ENCODE measurements at regions not wholly inside any gene's neighbourhood (a gene's known extent, or its start where the extent isn't known, plus 50 kb on each side); places are given as distances from the start of the nearest gene placed in this dataset.

DNA sequence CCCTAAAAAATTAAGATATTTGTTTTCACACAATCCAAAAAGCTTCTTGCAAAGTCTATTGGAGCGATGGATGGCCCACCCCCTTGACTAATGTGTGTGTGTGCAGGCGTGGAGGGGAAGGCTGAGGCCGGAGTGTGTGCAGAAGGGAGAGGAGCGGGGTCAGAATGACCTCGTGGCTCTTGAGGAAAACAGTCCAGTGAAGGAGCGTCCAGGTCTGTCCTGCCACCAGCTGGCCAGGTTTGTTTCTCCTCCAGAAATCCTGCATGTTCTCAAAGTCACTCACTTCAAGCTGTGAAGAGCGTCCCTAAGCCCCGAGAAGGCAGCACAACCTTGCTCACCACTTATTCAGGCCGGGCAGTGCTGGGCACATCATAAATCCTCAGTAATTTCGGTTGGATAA, 69.5 kb upstream of the SSX2IP start:
- DNase-seq (ENCODE audit: low read depth, low spot score): no peak

DNA sequence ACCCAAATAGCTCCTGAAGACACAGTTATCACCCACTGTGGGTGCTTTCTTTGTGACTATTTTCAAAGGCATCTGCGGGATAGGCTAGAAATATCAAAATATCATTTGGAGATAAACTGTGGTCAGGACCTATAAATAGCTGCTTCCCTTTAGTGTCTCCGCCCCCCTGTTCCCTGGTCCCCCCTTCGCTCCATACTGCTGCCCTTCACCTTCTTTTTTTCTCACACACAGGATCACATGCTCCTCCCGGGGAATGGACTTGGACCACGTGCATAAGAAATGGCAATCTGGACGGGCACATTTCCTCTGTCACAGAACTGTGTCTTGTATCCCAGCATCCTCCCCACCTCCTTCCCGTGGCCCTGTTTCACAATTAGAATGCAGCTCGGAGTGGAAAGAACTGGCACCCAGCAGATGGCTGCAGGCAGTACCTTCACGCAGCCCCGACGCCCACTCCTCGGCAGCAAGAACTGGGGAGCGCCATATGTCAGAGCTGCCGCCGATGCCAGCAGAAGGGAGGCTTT, 68.8 kb upstream of the SSX2IP start:
- no peak for DNase-seq (ENCODE audit: low read depth, low spot score)
- no peak overlapping the region for H3K27ac ChIP-seq

More for the DNA sequence above, 69.5 kb upstream of the SSX2IP start:
- H3K27ac ChIP-seq: no peak overlapping the region

DNA sequence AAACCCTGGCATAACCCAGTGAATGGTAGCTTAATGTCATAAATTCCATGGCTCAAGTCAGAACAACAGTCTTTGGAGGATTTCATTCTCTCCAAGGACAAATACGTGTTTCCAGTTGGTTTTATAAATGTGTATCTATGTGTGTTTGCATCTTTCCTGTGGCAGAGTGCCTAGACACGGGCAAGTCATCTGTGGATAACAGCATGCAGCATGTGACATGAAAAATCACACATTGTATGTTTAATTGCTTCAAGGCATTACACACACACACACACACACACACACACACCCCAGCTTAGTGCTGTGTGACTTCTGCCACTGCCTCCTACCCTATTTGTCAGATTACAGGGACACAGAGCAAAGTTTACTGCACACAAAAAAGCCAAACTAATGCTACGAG, 68.2 kb upstream of the SSX2IP start:
- DNase-seq (ENCODE audit: low read depth, low spot score): no peak
- no peak overlapping the region for H3K27ac ChIP-seq

DNA sequence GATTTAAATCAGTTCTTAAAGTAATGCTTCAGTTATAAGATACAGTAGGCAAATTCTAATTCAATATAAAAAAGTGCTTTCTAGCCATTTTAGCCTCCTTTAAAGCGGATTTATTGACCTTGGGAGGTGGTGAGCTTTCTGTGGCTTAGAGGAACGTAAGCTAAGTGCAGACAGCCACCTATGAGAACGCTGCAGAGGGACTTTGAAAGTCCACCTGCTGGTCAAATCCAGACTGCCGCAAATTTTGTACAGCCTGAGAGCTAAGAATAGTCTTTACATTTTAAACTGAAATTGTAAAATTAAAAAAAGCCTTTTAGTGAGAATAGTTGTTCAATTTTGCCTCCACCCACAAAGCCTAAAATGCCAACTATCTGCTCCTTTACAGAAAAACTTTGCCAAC, 67.0 kb upstream of the SSX2IP start:
- no peak for DNase-seq (ENCODE audit: low read depth, low spot score)
- H3K27ac ChIP-seq: no peak overlapping the region

DNA sequence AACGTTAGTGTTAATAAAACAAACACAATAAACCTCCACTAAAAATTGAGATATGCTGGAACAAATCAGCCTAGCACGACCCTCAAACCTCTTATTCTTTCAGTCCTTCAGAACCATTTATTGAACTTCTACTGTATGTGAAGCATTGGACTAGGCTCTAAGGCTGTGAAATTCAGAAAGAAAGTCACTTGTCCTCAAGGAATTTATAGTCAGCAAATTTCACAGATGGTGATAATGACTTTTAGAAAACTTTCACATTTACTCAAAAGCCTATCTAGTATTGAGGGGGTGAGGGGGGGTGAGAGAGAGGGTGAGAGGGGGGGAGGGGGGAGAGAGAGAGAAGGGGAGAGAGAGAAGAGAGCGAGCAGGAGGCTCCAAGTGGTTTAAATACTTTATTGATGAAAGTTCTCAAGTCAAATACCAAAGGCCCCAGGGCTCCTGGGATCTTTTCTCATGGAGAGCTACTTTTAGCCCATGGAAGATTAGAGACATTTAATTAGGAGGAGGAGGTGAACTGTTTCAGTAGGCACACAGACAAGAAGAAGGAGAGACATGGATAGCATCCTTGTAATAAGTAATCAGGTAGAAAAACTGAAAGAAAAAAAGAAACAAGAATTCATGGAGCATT, 66.3 kb upstream of the SSX2IP start:
- DNase-seq (ENCODE audit: low read depth, low spot score): no peak
- no peak overlapping the region for H3K27ac ChIP-seq

DNA sequence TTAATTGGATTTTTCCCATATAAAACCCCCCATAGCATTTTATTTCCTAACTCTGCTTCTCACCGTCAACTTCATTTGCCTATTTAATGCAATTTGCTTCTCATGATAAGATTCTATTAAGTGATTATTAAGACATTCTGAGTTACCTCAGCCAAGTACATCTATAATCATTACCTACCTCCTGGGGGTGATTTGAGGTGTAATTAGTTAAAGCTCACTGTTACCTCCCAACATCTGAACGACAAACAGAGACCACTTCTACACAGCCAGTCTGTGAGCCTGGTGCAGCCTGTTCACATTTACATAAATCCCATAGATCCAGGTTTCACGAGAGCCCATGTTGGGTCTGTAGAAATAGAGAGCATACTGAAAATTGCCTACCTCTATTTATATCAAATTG, 65.7 kb upstream of the SSX2IP start:
- no peak for DNase-seq (ENCODE audit: low read depth, low spot score)
- H3K27ac ChIP-seq: no peak overlapping the region

DNA sequence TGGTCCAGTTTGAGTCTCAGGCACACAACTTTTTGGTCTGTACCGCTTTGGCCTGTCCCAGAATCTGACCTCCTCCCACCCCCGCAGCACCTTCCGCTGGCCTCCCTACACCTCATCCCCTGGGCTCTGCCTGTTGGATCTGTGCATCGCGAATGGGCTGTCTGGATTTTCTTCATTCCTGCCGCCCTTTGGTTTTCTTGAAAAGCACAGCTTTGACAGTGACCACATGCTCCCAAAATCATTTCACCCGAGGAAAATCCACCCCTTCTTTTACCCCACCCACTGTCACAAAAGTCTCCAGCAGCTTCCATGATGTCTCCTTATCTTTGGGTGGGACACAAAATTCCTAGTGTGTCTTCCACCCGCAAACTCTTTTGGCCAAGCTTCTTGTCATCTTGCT, 65.0 kb upstream of the SSX2IP start:
- no peak for DNase-seq (ENCODE audit: low read depth, low spot score)
- H3K27ac ChIP-seq: no peak overlapping the region

DNA sequence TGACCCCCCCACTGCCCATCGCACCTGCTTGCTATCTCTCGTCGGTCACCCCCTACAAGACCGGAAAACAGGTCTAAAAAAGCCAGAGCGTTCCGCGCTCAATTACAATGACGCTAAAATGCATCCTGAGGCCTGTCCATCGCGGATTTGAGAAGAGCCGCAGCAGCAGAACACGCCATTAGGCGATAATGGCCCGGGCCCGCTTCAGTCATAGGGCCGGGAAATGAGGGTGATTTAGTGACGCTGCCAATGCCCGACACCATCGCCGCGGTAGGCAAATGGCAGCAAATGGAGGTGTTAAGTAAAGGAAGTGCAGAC, 64.1 kb upstream of the SSX2IP start:
- no peak for DNase-seq (ENCODE audit: low read depth, low spot score)
- no peak overlapping the region for H3K27ac ChIP-seq

DNA sequence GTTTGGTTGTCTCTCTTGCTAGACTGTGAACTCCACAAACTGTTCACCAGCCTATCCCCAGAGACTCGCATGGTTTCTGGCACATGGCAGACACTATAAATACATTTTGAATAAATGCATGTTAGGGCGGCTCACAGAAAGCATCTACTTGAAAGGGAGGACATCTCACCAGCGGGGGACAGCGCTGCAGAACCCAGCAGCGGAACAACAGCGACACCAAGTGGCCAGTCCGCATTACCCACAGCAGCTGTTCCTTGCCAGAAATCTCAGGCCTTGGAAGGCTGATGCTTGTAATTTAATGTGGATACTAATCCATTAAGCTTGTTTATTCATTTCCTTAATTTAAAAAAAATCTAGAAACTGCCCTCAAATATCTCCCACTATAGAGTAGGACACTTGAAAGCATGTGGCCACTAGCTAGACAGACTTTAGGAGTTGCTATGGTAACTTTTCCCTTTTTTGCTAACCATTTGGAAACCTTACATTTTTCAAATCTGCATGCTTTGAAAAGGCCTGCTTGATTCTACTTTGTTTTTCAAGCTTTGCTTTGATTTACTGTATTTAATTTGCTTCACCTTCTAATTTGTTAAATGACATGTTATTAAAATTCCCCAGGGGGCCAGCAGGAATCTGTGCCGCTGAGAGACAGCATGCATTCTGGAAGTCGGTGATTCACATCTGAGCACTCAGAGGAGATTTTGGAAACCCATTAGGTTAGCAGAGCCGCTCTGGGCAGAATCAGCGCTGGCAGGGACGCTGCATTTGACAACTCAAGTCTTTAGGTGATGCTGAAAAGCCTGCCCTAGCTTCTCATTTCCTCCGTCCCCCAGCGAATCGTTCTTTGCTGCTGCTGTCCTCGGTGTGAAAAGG, 63.5 kb upstream of the SSX2IP start:
- DNase-seq (ENCODE audit: low read depth, low spot score): no peak
- H3K27ac ChIP-seq: no peak overlapping the region

DNA sequence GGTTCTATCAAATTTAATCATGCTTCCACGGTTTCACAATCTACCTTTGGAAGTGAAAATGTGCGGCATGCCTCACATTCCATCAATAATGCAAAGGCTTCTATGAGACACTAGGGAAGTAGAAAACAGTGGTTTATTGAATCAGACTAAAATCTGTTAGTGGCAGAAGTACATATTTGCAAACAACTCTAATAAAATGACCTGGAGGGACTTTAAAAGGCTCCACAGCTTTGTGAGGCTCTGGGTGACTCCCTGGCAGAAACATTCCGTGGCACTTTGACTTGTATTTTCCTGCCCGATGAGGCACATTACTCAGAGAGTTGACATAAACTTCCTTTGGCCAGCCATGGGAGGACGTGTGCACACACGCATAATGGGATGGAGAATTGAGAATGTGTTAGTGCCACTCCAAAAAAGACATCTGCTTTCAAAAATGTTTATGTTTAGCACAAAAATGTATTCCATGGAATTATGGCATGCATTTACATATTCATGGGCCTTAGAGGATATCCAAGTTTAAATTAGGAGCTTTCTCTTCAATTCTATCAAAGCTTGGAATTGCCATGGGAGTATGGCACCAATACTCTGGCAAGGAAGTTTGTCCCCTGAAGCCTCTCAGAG, 60.0 kb upstream of the SSX2IP start:
- DNase-seq (ENCODE audit: low read depth, low spot score): peak; percentile 64
- H3K27ac ChIP-seq: peak overlapping the region; percentile 74

DNA sequence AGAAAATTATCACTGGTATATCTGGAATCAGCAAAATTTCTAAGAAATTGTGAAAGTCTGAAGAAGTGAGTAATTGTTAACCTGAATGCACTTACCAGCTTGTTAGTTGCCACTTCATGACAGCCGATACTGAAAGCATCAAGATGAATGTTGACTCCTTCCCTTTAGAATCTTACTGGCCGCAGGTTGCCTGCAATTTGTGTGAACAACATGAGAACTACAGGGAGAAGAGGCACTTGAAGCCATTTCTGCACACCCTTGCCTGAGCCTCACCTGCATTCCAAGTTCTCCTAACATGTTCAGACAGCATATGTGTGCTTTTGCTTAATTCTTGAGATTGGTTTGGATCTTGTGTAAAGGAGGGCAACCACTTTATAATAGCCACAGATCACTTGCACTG, 59.2 kb upstream of the SSX2IP start:
- no peak for DNase-seq (ENCODE audit: low read depth, low spot score)
- peak overlapping the region; percentile 74 for H3K27ac ChIP-seq

DNA sequence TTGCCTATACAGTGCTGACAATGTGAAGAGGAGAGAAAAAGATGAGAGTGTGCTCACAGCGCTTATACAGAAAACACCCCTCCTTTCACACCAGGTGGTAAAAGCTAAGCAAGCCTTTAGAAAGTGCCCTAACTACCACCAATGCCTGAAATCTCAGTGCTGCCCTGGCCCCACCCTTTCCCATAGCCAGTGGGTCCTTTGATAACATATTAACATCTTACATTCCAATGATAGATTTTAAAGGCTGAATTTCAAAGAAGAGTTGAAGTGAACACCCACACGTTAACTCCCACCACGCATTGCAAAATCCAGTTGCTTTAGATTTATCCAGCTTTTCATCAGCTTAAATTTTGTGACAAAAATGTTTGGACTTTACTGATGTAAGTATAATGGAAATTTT, 58.1 kb upstream of the SSX2IP start:
- no peak overlapping the region for H3K27ac ChIP-seq
- DNase-seq (ENCODE audit: low read depth, low spot score): no peak

DNA sequence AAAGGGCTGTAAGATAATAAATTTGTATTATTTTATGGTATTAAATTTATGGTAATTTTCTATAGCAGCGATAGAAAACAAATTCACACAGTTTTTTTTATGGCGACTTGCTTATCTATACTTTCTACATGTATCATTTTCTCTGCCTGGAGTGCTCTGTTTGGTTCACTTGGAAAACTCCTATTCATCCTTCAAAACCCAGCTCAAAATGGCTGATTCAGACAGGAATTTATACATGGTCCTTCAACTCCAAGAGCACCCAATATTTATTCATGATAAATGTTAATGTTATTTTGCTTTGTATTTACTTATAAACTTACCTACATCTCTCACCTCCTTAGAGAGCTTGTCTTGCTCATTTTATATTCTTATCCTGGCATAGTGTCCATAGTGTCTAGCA, 55.6 kb upstream of the SSX2IP start:
- no peak for DNase-seq (ENCODE audit: low read depth, low spot score)
- H3K27ac ChIP-seq: no peak overlapping the region

DNA sequence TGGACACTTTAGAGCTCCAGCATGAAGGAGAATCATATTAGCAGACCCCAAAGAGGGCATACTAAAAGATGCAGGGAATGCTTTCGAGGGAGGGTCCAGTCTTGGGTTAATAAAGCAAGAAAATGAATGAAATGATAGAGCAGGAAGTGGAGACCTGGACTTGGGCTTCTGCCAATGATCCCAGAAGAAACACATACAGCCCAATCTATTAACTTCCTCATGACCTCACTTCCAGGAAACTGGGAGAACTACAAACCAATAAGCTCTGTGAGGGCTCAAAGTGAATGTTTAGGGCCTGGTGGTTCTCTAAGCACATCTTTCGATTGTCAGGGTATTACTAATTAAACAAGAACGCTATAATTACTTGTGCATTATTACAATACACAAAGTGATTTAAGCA, 53.6 kb upstream of the SSX2IP start:
- H3K27ac ChIP-seq: no peak overlapping the region
- no peak for DNase-seq (ENCODE audit: low read depth, low spot score)

DNA sequence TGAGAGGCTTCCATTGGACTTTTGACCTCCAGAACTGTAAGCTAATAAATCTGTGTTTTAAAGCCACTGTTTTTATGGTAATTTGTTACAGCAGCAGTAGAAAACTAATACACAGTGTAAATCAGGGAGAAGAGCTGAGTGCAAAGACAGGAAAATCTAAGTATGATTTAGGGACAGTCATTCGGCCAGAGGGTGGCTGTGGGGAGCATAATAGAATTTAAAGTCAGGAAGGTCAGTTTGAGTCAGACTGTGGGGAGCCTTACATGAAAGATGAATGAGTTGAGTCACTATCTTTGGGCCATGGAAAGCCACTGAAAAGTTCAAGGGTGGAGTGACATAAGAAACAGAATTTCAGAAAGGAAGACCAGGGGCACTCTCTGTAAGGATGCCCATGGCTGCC, 52.4 kb upstream of the SSX2IP start:
- DNase-seq (ENCODE audit: low read depth, low spot score): no peak
- no peak overlapping the region for H3K27ac ChIP-seq

DNA sequence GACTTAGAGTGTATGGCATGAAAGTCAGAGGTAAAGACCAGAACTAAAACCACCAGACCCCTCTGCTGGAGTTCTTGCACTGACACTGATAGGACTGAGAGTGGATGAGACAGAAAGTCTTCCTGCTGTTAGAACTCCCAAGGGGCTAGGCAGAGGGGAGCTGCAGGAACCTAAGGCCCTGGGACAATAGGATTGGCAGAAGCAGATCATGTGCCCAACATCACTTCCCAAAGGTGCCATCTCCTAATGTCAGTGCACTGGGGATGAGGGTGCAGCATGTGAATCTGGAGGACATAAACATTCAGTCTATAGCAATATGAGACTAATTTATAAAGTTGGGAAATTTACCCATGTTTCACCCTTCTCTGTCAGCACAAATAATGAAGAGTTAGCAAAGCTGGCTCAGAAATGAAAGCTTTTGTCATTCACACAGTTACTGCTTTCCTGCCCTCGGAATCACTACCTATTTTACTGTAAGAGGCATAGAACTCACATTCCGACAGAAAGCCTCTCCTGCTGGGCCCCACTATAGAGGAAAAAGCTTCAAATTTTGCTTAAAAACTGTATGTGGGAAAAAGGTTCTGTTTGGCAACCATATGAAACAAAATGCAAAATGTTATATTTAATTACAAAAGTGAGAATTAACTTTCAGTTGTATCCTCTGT, 49.9 kb upstream of the SSX2IP start:
- DNase-seq (ENCODE audit: low read depth, low spot score): no peak

More for the DNA sequence above, 49.9 kb upstream of the SSX2IP start:
- no peak overlapping the region for H3K27ac ChIP-seq

All from epithelial cell of prostate (primary cell).